GM18870 (cell line): ENCODE measurements at regions not wholly inside any gene's neighbourhood (a gene's known extent, or its start where the extent isn't known, plus 50 kb on each side); places are given as distances from the start of the nearest gene placed in this dataset.
"Not testable (repeated sequence)": the region's sequence is repeated elsewhere in the genome, so short reads cannot be mapped to it uniquely, and the experiment has no call there.

Experiments
- ATAC-seq: cut with Tn5 transposase; IDR thresholded peaks from one replicate; pipeline ENCODE4 v1.9.1; 2021; ENCODE audit warnings: moderate library complexity; ENCODE audit not compliant: unreplicated experiment

GRCh38 chr5:109630093-109630492, 59.6 kb upstream of the MAN2A1 start:
- ATAC-seq: no peak

GRCh38 chr5:109628591-109628990, 61.1 kb upstream of the MAN2A1 start:
- ATAC-seq: no peak

- not testable (repeated sequence) for ATAC-seq
These were observed 68.5 kb upstream of the MAN2A1 start for GRCh38 chr5:109621266-109621665.

GRCh38 chr5:109620651-109621050, 69.1 kb upstream of the MAN2A1 start:
- no peak for ATAC-seq

- no peak for ATAC-seq
These were observed 70.1 kb upstream of the MAN2A1 start for GRCh38 chr5:109619606-109620005.

GRCh38 chr5:109619021-109619460, 70.7 kb upstream of the MAN2A1 start:
- ATAC-seq: no peak

- no peak for ATAC-seq
These were observed 74.7 kb upstream of the MAN2A1 start for GRCh38 chr5:109614981-109615380.

GRCh38 chr5:109614301-109614700, 75.4 kb upstream of the MAN2A1 start:
- no peak for ATAC-seq

- no peak for ATAC-seq
These were observed 77.3 kb upstream of the MAN2A1 start for GRCh38 chr5:109612278-109612905.

- no peak for ATAC-seq
These were observed 78.2 kb upstream of the MAN2A1 start for GRCh38 chr5:109611505-109611904.

GRCh38 chr5:109611061-109611460, 78.7 kb upstream of the MAN2A1 start:
- no peak for ATAC-seq

GRCh38 chr5:109610581-109610980, 79.1 kb upstream of the MAN2A1 start:
- no peak for ATAC-seq

GRCh38 chr5:109605207-109605730, 84.5 kb upstream of the MAN2A1 start:
- ATAC-seq: no peak

- ATAC-seq: no peak
These were observed 85.0 kb upstream of the MAN2A1 start for GRCh38 chr5:109604758-109605157.

- no peak for ATAC-seq
These were observed 88.0 kb upstream of the MAN2A1 start for GRCh38 chr5:109601736-109602135.

- no peak for ATAC-seq
These were observed 91.8 kb upstream of the MAN2A1 start for GRCh38 chr5:109597893-109598292.

GRCh38 chr5:109594217-109594616, 95.5 kb upstream of the MAN2A1 start:
- ATAC-seq: no peak

GRCh38 chr5:109590799-109591198, 98.9 kb upstream of the MAN2A1 start:
- ATAC-seq: no peak

GRCh38 chr5:109589986-109590385, 99.7 kb upstream of the MAN2A1 start:
- ATAC-seq: no peak

GRCh38 chr5:109589239-109589638, 100.5 kb upstream of the MAN2A1 start:
- ATAC-seq: no peak

GRCh38 chr5:109588281-109589035, 101.3 kb upstream of the MAN2A1 start:
- ATAC-seq: no peak

- no peak for ATAC-seq
These were observed 104.6 kb upstream of the MAN2A1 start for GRCh38 chr5:109584986-109585599.
